ENCODE measurements at regions not wholly inside any gene's neighbourhood (a gene's known extent, or its start where the extent isn't known, plus 50 kb on each side); places are given as distances from the start of the nearest gene placed in this dataset.

DNA sequence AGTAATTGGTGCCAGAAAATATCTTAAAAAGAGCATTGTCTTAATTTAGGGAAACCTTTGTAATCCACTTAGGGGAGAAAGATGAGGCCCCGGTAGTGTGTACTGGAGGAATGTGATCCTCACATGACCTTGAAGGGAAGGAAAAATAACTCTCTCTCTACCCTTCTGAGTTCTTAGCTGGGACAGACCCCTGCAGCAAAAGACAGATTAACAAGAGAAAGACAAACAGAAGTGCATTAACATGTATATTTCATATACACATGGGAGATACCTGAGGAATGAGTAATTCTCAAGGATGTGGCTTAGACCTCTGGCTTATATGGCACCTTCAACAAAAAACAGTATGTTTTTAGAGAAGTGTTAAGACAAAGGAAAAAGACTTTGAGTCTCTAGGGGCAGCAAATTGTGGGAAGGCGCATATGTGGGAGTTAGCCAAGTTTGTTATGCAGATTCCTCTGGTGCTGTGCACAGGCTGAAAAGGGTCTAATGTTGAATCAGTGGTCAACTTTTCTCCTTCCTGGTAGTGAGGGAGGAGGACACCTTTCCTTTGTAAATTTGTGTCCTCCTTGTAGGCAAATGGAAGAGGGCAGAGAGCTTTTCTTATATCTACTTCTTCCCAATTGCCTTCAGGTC is 138.8 kb downstream of the LRRC70 start:
- no peak for DNase-seq (ENCODE audit: low spot score)

DNA sequence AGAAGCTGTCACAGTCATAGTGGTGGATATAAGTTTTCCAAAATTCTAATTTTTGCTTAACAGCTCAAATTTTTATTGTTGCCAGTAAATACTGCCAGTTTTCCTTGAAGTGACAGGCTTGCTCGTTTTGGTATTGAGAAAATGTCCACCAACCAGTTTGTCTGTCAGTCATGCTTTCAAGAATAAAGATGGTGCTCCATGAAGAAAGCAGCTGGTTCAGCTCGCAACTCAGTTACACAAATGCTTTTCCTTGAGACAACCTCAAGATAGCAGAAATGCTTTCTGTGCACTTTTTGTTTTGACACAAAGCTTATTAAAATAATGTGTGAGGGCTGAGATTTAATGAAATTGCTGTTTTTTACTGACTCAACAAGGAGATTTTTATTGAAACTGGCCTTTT is 135.7 kb downstream of the LRRC70 start:
- DNase-seq (ENCODE audit: low spot score): no peak

DNA sequence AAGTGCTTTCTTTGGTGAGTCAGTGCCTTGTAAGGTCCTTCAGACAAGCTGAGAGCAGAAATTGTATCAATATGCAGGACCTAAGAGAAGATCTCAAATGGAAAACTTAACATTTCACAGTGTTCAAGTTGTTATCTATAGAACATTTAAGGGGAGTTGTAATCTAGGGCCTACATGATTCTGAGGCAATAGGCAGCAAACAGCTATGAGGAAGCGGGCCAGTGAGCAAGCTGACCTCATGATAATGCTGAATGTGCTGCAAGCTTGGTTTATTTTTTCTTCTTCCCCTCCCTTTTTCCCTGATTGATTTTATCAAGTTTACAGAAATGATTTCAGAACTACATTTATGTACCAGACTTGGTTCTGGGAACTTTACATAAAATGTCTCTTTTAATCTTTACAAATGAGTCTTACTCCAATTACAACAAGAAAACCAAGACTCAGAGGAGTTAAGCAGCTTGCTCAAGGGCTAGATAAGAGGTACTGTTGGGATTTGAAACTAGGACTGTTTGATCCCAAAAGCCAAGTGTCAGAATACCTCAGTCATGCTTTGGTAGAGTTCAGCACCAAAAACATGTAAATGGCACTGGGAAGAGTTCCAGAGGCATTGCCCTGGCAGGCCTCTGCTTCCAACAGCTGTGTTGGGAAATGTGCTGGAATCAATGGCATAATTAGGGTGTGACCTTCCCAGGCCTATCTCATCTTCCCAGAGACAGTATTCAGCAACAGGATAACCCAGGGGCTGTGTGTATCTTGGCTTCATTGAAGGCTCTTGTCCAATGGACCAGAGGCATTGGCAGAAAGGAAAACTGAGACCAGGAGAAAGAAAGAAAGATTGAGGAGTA is 130.1 kb downstream of the LRRC70 start:
- no peak for DNase-seq (ENCODE audit: low spot score)

DNA sequence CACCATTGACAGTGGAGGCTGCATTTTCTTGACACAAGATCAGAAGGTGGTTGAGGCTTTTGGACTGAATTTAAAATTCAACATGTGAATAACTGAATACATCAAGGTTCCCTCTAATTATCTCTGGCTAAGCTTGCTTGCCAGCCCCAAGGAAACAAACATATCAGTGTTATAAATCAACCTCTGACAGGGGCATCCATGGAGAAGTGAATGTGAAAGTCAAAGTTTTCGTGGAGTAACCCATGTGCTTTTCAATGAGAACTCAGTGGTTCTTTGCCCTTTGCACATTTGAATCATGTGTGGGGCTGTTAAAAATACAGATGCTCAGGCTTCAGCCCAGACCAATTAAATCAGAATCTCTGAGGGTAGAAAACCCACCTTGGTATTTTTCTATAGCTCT is 128.9 kb downstream of the LRRC70 start:
- no peak for DNase-seq (ENCODE audit: low spot score)

DNA sequence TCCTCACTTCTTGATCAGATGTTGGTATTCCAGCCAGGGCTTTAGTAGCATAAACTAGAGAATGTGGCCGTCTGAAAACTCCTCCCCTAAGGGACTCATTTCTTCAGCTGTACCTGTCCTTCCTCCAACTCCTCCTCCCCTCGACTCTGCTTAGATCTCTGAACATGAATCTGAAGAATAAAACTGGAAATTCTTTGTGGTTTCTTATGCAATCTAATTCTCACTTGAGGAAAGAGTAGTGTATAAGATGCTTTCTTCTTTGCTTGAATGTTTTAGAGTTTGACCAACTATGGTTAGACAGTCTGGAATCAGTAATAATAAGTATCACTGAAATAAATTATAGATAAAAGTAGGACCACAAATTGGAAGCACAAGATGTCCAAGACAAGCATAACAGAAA is 128.5 kb downstream of the LRRC70 start:
- DNase-seq (ENCODE audit: low spot score): no peak

DNA sequence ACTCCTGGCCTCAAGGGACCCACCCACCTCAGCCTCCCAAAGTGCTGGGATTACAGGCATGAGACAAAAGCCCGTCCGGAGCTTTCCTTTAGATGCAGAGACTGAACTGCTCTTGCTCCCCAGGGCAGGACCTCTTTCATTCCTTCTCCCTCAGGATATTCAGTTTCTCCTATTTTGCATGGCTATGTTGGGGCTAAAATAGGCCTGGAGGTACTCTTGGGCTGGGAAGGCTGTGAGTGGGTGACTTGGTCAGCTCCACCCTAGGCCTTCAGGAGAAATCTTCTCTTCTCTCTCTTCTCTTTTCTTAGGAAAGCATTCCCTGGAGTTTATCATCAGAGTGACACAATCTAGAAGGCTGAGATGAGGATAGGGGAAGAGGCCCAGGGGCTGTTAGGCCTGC is 126.4 kb downstream of the LRRC70 start:
- DNase-seq (ENCODE audit: low spot score): no peak

DNA sequence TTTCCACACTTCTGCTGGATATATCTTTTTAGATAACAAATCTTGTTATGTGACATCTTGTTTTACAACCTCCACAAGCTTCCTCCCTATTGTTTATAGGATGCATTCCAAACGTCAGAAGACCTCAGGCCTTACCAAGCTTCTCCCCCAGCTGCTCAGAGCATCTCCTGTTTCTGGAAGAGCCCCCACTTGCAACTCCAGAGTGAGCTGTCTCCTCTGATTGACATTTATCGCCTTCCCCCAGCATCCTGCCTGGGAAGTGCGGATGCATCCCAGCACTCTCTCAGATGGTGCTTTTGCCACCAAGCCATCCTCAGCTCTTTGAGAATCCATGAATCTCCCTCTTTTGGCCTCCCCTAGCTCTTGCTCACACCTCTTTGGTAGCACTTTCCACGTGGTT is 123.5 kb downstream of the LRRC70 start:
- DNase-seq (ENCODE audit: low spot score): no peak

DNA sequence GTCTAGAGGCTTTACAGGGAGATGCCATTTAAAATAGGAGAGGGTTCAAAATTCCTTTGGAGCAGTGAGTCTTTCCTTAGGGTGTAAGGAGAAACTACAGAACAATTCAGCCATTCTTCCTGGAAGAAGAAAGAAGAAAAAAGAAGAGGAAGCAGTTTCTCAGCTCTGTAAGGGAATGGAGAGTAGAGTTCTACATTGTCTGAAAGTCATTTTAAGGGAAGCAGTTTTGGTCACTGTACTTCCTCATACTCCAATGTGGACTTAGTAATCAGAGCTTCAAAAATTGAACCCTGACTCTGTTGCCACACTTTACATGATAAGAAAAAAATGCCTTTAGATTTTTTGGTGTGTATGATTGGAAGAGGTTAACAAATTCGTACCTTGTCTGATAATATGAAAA is 122.4 kb downstream of the LRRC70 start:
- DNase-seq (ENCODE audit: low spot score): no peak

DNA sequence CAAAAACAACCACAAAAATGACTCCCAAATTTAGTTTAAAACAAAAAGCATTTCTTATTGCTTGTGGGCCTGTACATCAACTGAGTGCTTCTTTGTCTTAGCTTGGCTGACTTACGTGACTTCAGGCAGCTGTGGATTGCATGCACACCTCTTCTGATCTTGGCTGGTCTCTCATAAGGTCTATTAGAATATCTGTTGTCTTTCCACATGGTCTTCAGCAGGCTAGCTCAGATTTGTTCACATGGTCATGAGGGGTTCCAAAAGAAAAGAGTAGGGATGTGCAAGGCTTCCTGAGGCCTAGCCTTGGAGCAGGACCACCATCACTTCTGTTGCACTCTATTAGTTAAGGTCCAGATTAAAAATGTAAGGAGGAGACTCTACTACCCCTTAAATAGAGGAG is 120.1 kb downstream of the LRRC70 start:
- DNase-seq (ENCODE audit: low spot score): no peak

DNA sequence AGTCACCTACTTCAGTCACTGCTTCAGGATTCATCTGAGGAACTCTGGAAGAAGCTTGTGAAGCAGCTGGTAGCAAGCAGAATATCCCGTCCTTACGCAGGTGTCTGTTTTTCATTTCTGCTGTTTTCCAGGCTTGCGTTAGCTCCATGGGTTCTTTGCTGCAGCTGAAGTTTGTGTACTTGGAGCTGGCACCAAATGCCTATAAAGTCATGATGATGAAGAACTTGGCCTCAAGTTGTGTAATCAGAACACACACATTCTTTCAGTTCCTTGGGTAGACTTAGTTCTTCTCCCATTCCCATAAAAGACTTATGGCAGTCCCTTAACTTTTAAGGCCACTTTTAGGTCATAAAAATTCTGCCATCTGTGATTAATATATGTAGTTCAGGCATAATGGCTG is 116.7 kb downstream of the LRRC70 start:
- DNase-seq (ENCODE audit: low spot score): no peak

DNA sequence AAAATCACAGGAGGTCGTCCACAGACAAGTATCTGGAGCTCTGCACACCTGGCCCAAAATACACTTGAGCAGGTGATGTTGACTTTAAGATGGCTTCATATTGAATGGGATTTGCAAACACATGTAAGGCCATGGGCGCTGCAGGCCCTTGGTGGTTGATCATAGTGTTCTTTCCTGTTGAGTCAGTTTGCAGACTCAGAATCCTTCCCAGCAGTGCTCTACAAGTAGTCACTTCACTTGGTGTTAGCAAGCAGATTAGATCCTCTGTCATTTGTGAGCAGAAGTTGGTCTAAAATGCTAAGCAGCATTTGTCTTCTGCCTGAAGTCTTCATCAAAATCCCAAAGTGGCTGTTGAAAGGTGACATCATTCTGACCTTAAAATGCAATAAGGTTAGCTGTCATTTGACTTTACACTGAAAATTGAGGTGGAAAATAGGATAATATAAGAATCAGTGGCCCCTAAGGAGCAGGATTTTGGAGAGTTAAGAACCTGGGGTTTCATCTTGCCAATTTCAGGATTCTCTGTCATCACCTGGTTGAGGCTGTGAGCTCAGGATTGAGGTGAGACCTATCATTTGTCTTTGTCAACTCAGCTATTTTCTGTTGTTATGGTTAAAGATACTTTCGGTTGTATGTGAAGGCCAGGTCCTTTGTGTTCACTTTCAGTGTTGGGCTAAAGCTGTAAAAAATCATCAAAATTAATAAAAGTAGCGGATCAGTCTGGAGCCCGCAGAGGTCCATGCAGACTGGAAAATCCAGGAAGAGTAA is 114.5 kb downstream of the LRRC70 start:
- no peak for DNase-seq (ENCODE audit: low spot score)

DNA sequence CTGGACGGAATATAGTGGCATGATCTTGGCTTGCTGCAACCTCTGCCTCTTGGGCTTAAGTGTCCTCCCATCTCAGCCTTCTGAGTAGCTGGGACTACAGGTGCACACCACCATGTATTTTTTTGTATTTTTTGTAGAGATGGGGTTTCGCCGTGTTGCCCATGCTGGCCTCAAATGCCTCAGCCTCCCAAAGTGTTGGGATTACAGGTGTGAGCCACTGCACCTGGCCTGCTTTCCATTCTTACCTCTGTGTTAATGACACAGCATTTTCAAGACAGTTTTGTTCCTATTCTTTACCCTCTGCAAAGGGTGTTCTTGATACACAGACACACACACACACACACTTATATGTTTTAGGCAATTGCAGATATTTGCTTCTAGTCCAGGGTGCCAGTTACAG is 113.3 kb downstream of the LRRC70 start:
- DNase-seq (ENCODE audit: low spot score): no peak

DNA sequence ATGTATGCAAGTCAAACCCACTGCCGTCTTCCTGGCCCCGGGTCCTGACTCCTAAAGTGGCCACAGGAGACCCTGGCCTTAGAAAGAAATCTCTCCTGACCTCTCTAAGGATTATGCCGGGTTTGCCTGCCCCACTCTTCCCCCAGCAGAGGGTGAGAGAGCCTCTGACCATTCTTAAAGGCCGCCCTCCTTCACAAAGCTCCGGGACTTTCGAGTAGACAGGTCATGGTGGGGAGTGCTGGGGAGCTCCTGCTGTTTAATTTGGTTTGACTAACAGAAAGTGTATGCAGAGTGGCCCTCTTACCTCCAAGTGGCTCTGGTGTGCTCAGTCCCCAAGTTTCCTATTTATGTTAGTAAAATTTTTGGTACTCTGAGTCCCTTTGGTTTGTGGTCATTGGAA is 111.8 kb downstream of the LRRC70 start:
- DNase-seq (ENCODE audit: low spot score): no peak

DNA sequence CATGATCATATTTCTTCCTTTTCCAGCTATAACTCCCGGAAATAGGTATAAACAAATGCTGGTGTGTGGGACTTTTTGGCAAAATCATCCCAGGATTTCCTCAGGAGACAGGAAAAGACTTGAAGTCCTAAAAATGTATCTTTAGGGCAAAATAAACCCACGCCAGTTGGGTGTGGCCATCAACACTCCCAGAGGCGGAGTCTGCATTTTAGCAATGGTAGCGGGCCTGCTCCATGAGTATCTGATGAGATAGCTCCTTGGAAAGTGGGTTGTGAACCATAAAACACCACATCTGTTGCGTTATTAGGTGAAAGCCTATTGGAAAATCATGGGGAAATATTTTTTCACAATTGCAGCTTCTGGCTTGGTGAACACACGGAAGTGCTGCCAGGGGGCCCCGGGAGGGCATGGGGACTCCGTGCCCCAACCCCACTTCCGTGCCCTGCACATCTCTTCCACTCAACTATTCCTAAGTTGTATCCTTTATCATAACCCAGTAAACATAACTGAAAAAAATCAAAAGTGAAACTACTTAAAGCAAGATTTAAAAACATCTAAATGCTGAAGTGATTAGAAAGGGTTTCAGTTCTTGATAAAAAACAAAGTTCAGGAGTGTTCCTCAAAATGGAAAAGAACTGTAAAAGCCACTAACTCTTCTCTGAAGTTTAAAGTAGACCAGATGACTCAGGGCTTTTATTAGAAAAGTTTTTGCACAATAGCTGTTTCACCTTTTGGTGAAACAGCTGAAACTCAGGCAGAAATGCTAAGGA is 111.2 kb downstream of the LRRC70 start:
- DNase-seq (ENCODE audit: low spot score): no peak

DNA sequence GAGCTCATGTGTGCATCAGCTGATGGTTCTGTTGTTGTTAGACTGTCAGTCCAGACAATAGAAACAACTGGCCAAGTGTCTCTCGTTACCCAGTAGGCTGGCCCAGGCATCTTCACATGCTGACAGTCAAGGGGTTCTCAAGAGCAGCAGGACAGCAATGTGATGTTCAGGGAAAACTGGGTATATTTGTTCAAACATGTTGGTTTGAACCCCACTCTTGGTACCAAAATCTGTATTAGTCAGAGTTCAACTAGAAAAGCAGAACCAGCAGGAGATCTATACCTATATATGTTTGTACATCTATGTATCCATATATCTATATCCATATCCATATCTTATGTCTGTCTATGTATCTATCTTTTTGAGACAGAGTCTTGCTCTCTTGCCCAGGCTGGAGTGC is 108.1 kb downstream of the LRRC70 start:
- DNase-seq (ENCODE audit: low spot score): no peak

DNA sequence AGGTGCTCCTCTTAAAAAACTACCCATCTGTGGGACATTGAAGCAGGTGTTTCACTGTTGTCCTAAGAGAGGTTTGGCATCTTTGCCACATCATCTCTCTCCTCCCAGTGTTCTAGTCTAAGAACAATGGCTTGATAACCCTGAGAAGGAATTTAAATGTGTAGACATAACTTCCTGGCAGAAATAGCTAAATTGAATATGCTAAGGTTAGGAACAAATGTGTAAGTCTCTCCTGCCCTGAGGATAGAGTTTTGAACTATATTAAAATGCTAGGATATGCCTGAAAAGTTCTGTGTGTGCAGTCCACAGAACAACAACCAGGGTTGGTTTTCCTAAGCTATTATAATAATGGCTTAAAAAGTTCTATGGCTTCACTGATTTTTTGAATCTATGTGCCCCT is 106.6 kb downstream of the LRRC70 start:
- no peak for DNase-seq (ENCODE audit: low spot score)

DNA sequence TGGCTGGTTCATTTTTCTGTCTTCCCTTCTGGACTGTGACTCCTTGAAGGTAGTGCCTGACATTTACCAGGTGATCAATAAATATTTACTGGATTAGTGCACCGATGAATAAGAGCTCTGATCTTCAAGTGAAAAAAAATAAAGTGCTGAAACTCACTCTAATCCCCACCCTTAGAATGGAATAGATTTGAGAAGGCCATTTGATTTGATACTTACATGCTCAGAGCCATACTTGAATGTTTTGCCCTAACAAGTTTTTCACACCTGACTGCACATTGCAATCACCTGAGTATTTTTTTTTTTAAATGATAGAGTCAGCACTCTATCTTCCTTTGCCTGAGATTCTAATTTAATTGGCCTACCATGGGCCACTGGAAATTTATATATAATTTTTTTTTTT is 105.7 kb downstream of the LRRC70 start:
- DNase-seq (ENCODE audit: low spot score): no peak

DNA sequence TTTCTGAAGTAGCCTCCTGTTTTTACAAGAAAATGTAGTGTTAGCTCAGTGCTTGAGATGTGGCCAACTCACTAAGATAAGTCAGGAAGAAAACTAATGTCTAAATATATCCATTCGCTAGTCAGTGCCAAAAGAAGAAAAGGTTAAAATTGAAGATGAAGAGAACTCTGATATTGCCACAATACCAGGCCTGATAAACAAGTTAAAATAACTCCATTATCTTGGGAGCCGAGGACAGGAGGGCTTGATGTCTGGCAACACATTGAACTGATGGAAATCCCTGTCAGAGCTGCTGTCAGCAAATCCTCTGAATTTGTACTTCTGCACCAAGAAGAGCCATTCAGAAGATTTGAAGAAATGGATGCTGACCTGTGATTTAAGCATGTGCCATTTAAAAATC is 103.4 kb downstream of the LRRC70 start:
- no peak for DNase-seq (ENCODE audit: low spot score)

DNA sequence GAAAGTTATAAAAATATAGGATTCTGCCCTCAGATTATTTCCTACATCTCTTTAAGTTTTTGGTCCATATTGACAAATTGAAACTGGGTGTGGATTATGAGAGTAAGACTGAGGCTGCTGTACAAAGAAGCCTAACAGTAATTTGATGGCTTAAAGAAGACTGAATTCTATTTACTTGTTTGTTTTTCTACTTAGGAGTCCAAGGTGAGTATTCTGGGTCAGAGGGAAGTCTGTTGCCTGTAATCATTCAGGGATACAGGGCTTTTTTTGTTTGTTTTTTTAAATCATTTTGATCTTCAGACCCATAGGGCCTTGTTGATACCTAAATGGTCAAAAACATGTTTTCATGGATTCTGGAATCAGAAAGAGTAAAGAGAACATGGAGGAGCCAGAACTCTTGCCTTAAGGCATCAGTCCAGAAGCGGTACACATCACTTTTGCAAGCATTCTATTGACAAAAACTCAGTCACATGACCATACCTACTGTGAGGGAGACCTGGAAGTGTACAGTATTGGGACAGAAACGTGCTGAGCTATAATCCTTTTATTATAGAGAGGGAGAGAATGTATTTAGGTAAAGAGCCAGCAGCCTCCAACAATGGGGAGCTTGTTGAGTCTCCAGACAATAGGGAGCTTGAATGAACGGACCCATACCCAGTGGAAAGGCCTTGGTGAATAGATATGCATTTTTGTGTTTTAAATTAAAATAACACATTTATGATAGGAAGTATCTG is 102.7 kb downstream of the LRRC70 start:
- DNase-seq (ENCODE audit: low spot score): no peak

DNA sequence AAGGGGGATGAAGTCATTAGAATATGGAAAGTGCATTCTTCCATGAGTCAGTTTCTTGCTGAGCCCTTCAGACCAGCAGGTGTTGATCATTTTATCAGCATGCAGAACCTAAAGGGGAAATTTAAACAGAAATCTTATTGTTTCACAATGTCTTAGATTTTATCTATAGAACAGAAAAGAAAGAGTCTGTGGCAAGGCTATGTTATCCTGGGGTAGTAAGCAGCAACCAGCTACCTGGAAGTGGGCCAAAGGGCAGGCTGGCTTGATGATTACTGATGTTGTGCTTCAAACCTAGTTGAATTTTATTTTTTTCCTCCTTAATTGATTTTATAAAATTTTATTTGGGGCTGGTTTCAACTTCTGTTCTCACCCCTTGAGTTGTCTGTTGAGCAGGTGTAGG is 101.5 kb downstream of the LRRC70 start:
- DNase-seq (ENCODE audit: low spot score): no peak

All from left forelimb (tissue), 1 donor.